ENCODE measurements at regions not wholly inside any gene's neighbourhood (a gene's known extent, or its start where the extent isn't known, plus 50 kb on each side); places are given as distances from the start of the nearest gene placed in this dataset.

DNA sequence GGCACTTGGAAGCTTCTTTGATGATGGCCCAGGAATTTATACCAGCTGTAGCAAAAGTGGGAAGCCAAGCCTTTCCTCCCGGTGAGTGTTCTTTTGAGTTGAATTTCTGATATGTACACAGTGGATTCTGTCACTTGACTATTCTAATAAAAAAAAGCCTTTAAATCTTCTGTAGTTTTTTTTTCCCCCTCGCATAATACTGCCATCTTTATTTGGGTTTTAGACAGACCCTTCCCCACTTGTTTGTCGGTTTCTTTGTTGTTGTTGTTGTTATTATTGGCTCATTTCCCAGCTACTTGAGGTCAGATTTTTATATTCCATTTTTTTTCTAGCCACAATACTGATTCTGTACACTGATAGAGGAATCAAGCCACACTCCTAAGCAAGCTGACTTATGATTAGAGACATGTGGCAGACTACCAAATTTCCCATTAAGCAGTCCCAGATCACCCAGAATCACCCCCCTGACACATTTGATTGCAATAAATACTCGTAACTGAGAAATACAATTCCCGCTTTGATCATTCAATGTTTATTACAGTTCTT, 122.4 kb upstream of the IL12A start:
- ATAC-seq (peak; percentile 82), DNase-seq (ENCODE audit: low read depth, low spot score) (no peak)
- BruUV-seq (replicated peaks), result no TSS peak
- Histone ChIP-seq H3K27ac (ENCODE audit: low read depth, low read length) (no peak overlapping the region), H2AFZ (ENCODE audit: low read depth, low read length, poor library complexity, severe bottlenecking) (no peak overlapping the region), H4K20me1 (ENCODE audit: insufficient read depth) (no peaks in the 10 kb centered on the region), H3K36me3 (ENCODE audit: control insufficient read depth in 1 of 2, insufficient read depth in 2 of 2, low read length in 2 of 2) (no peaks in the 10 kb centered on the region), H3K4me1 (ENCODE audit: control insufficient read depth in 1 of 2, insufficient read depth in 2 of 2, low read length in 2 of 2) (peaks cover 22 to 29% of the 10 kb centered on the region in 2 experiments), H3K4me3 (replicated peaks in 1 of 2; ENCODE audit: low read depth in 1 of 2, low read length in 2 of 2) (no peak overlapping the region), H3K27me3 (ENCODE audit: insufficient read depth, low read length) (no peaks in the 10 kb centered on the region), H3K9ac (ENCODE audit: low read length) (no peak overlapping the region), H3K9me2 (ENCODE audit: insufficient read depth) (no peaks in the 10 kb centered on the region), H3K79me2 (ENCODE audit: insufficient read depth, low read length) (no peaks in the 10 kb centered on the region), H3K4me2 (ENCODE audit: low read length) (peak overlapping the region; percentile 41), H3K9me3 (ENCODE audit: control insufficient read depth in 1 of 2, insufficient read depth in 1 of 2, low read depth in 1 of 2, low read length in 2 of 2) (no peaks in the 10 kb centered on the region)
- TF ChIP-seq POLR2AphosphoS5 (IDR thresholded peaks at IDR 0.05; ENCODE audit: low read depth, low read length), result no peak
- TF ChIP-seq CBX3 (IDR thresholded peaks at IDR 0.05; ENCODE audit: low read depth), result no peak
- TF ChIP-seq SP1 (IDR thresholded peaks at IDR 0.05; ENCODE audit: low read depth), result no peak
- no peak for TF ChIP-seq YY1 (IDR thresholded peaks at IDR 0.05; ENCODE audit: extremely low read depth, insufficient replicate concordance, low read depth, low read length)
- TF ChIP-seq EZH2phosphoT487 (IDR thresholded peaks at IDR 0.05; ENCODE audit: borderline replicate concordance), result no peak
- no peak for TF ChIP-seq FOSL1 (IDR thresholded peaks at IDR 0.05; ENCODE audit: low read depth)
- TF ChIP-seq, protein P1, sequence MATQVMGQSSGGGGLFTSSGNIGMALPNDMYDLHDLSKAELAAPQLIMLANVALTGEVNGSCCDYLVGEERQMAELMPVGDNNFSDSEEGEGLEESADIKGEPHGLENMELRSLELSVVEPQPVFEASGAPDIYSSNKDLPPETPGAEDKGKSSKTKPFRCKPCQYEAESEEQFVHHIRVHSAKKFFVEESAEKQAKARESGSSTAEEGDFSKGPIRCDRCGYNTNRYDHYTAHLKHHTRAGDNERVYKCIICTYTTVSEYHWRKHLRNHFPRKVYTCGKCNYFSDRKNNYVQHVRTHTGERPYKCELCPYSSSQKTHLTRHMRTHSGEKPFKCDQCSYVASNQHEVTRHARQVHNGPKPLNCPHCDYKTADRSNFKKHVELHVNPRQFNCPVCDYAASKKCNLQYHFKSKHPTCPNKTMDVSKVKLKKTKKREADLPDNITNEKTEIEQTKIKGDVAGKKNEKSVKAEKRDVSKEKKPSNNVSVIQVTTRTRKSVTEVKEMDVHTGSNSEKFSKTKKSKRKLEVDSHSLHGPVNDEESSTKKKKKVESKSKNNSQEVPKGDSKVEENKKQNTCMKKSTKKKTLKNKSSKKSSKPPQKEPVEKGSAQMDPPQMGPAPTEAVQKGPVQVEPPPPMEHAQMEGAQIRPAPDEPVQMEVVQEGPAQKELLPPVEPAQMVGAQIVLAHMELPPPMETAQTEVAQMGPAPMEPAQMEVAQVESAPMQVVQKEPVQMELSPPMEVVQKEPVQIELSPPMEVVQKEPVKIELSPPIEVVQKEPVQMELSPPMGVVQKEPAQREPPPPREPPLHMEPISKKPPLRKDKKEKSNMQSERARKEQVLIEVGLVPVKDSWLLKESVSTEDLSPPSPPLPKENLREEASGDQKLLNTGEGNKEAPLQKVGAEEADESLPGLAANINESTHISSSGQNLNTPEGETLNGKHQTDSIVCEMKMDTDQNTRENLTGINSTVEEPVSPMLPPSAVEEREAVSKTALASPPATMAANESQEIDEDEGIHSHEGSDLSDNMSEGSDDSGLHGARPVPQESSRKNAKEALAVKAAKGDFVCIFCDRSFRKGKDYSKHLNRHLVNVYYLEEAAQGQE (IDR thresholded peaks at IDR 0.05; ENCODE audit: low read depth), result no peak
- TF ChIP-seq, protein P2, sequence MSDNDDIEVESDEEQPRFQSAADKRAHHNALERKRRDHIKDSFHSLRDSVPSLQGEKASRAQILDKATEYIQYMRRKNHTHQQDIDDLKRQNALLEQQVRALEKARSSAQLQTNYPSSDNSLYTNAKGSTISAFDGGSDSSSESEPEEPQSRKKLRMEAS (IDR thresholded peaks at IDR 0.05), result no peak; the same call in 1 of the 2 replicates
- TF ChIP-seq ELF1 (IDR thresholded peaks at IDR 0.05; ENCODE audit: borderline replicate concordance, low read depth), result no peak
- TF ChIP-seq, protein P3, sequence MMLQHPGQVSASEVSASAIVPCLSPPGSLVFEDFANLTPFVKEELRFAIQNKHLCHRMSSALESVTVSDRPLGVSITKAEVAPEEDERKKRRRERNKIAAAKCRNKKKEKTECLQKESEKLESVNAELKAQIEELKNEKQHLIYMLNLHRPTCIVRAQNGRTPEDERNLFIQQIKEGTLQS (IDR thresholded peaks at IDR 0.05), result no peak
- TF ChIP-seq, protein P4, sequence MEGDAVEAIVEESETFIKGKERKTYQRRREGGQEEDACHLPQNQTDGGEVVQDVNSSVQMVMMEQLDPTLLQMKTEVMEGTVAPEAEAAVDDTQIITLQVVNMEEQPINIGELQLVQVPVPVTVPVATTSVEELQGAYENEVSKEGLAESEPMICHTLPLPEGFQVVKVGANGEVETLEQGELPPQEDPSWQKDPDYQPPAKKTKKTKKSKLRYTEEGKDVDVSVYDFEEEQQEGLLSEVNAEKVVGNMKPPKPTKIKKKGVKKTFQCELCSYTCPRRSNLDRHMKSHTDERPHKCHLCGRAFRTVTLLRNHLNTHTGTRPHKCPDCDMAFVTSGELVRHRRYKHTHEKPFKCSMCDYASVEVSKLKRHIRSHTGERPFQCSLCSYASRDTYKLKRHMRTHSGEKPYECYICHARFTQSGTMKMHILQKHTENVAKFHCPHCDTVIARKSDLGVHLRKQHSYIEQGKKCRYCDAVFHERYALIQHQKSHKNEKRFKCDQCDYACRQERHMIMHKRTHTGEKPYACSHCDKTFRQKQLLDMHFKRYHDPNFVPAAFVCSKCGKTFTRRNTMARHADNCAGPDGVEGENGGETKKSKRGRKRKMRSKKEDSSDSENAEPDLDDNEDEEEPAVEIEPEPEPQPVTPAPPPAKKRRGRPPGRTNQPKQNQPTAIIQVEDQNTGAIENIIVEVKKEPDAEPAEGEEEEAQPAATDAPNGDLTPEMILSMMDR (IDR thresholded peaks at IDR 0.05 in 2 of 3, conservative IDR thresholded peaks at IDR 0.05 in 1 of 3; ENCODE audit: borderline replicate concordance in 1 of 3, insufficient read depth in 1 of 3, low read depth in 2 of 3, low read length in 2 of 3), result no peak
- TF ChIP-seq EGR1 (IDR thresholded peaks at IDR 0.05; ENCODE audit: low read depth), result no peak
- TF ChIP-seq CEBPB (IDR thresholded peaks at IDR 0.05; ENCODE audit: low read depth), result no peak
- TF ChIP-seq SIN3A (IDR thresholded peaks at IDR 0.05; ENCODE audit: low read depth), result no peak
- TF ChIP-seq RAD21 (IDR thresholded peaks at IDR 0.05; ENCODE audit: low read depth), result no peak
- TF ChIP-seq EZH2 (IDR thresholded peaks at IDR 0.05), result no peak
- POLR2A ChIA-PET, result no interaction called here
- CTCF ChIA-PET, result interaction anchor here (0.8 to 2.1 kb wide), 4 partner anchors 11 to 121 kb away, joined by 3 to 6 read pairs (median 3); no protein-coding TSS in a partner anchor
- RAD21 ChIA-PET (ENCODE audit: low non-redundant PET in 1 of 2, low total read pairs in 2 of 2, uncharacterized antibody in 2 of 2, unreplicated experiment in 2 of 2), result no interaction called here
- intact Hi-C loops (cut with micrococcal nuclease), result no loop called here

Measured in HCT116 (cell line).